ENCODE measurements at regions not wholly inside any gene's neighbourhood (a gene's known extent, or its start where the extent isn't known, plus 50 kb on each side); places are given as distances from the start of the nearest gene placed in this dataset.

- Mint-ChIP-seq H3K4me3 (no peak overlapping the region), H3K27me3 (ENCODE audit: low read depth) (peaks cover 10% of the 10 kb centered on the region), H3K36me3 (ENCODE audit: low read depth) (no peaks in the 10 kb centered on the region), H3K4me1 (peaks cover 6% of the 10 kb centered on the region), H3K9me3 (no peaks in the 10 kb centered on the region), H3K27ac (no peak overlapping the region)
- no peak for TF ChIP-seq CTCF (IDR thresholded peaks at IDR 0.05; ENCODE audit: unreplicated experiment in 3 of 3)
Observed at GRCh38 chr3:187945374-187945773, 200.1 kb upstream of the BCL6 start.

GRCh38 chr3:187946163-187946691 is 201.0 kb upstream of the BCL6 start:
- Mint-ChIP-seq H3K4me3 (no peak overlapping the region), H3K27me3 (ENCODE audit: low read depth) (peaks cover 11% of the 10 kb centered on the region), H3K36me3 (ENCODE audit: low read depth) (no peaks in the 10 kb centered on the region), H3K27ac (no peak overlapping the region), H3K4me1 (peaks cover 6% of the 10 kb centered on the region), H3K9me3 (no peaks in the 10 kb centered on the region)
- TF ChIP-seq CTCF (IDR thresholded peaks at IDR 0.05; ENCODE audit: unreplicated experiment in 3 of 3) = no peak

- TF ChIP-seq CTCF (IDR thresholded peaks at IDR 0.05; ENCODE audit: unreplicated experiment in 3 of 3) = no peak
- Mint-ChIP-seq H3K4me1 (peaks cover 6% of the 10 kb centered on the region), H3K36me3 (ENCODE audit: low read depth) (no peaks in the 10 kb centered on the region), H3K9me3 (no peaks in the 10 kb centered on the region), H3K27me3 (ENCODE audit: low read depth) (peaks cover 15% of the 10 kb centered on the region), H3K4me3 (no peak overlapping the region), H3K27ac (no peak overlapping the region)
Observed at GRCh38 chr3:187946981-187947380, 201.7 kb upstream of the BCL6 start.

GRCh38 chr3:187947927-187948682 is 202.8 kb upstream of the BCL6 start:
- Mint-ChIP-seq H3K27ac (no peak overlapping the region), H3K36me3 (ENCODE audit: low read depth) (no peaks in the 10 kb centered on the region), H3K4me3 (no peak overlapping the region), H3K9me3 (no peaks in the 10 kb centered on the region), H3K27me3 (ENCODE audit: low read depth) (peaks cover 18% of the 10 kb centered on the region), H3K4me1 (peaks cover 6% of the 10 kb centered on the region)
- TF ChIP-seq CTCF (IDR thresholded peaks at IDR 0.05; ENCODE audit: unreplicated experiment in 3 of 3) = no peak

GRCh38 chr3:187949093-187949820 is 204.0 kb upstream of the BCL6 start:
- Mint-ChIP-seq H3K27ac (no peak overlapping the region), H3K36me3 (ENCODE audit: low read depth) (no peaks in the 10 kb centered on the region), H3K4me1 (peaks cover 6% of the 10 kb centered on the region), H3K27me3 (ENCODE audit: low read depth) (peaks cover 22% of the 10 kb centered on the region), H3K9me3 (no peaks in the 10 kb centered on the region), H3K4me3 (no peak overlapping the region)
- no peak for TF ChIP-seq CTCF (IDR thresholded peaks at IDR 0.05; ENCODE audit: unreplicated experiment in 3 of 3)

Measured in nephron (organoid).